ENCODE measurements at regions not wholly inside any gene's neighbourhood (a gene's known extent, or its start where the extent isn't known, plus 50 kb on each side); places are given as distances from the start of the nearest gene placed in this dataset.

GRCh38 chr5:96151891-96152290 lies 190.2 kb upstream of the ELL2 start:
- TF ChIP-seq CTCF (IDR thresholded peaks at IDR 0.05) (no peak), POLR2A (IDR thresholded peaks at IDR 0.05) (no peak)

Data from lower leg skin (tissue), 3 donors.